HG03442 (cell line): ENCODE measurements at regions not wholly inside any gene's neighbourhood (a gene's known extent, or its start where the extent isn't known, plus 50 kb on each side); places are given as distances from the start of the nearest gene placed in this dataset.

Experiments
- ATAC-seq: cut with Tn5 transposase; IDR thresholded peaks from one replicate; pipeline ENCODE4 v1.9.1; 2021; ENCODE audit warnings: mild to moderate bottlenecking, moderate library complexity; ENCODE audit not compliant: unreplicated experiment

DNA sequence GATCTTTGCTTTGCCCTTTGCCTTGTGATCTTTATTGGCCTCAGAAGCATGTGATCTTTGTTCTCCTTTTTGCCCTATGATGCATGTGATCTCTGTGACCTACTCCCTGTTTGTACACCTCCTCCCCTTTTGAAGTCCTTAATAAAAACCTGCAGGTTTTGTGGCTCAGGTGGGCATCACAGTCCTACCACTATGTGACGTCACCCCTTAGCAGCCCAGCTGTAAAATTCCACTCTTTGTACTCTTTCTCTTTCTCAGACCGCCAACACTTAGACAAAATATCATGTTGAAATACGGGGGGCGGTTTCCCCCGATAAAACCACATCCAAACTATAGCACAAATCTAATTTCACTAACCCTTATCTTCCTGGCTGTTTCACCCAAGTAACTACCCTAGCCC lies 76.7 kb upstream of the RAPGEF4 start:
- ATAC-seq = no peak

DNA sequence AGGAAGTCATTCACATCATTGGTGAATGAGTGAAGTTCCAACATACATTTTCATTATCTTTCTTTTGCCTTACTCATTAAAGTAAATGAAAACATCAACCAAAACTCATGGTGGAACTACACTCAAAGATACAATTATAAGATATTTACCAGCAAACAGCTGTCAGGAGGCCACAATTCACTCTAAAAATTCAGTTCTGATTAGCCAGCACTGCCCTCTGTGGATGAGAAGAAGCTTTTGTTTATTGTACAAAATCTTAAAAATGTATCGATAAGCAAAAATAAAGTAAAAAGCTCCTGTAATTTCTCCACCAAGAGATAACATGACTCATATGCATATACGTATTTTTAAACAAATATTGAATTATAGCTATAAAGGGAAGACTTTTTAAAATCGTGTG lies 73.5 kb upstream of the RAPGEF4 start:
- no peak for ATAC-seq

DNA sequence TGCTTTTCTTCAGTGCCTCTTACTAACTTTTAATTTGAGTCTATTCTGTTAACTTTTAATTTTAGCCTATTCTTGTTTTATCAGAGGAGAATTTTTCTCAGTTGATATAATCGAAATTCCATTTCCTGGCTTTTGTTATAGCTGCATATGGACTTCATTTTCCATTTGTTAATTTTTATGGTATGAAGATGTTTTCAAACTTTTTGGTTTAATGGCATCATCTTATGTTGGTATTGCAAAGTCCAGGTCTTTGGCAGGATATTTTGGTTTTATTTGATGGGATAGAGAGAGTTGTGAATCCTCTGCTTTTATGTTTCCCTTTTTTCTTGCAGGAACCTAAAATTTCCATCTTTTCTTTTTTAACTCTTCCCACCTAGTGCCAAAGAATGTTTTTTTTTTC lies 70.9 kb upstream of the RAPGEF4 start:
- no peak for ATAC-seq

DNA sequence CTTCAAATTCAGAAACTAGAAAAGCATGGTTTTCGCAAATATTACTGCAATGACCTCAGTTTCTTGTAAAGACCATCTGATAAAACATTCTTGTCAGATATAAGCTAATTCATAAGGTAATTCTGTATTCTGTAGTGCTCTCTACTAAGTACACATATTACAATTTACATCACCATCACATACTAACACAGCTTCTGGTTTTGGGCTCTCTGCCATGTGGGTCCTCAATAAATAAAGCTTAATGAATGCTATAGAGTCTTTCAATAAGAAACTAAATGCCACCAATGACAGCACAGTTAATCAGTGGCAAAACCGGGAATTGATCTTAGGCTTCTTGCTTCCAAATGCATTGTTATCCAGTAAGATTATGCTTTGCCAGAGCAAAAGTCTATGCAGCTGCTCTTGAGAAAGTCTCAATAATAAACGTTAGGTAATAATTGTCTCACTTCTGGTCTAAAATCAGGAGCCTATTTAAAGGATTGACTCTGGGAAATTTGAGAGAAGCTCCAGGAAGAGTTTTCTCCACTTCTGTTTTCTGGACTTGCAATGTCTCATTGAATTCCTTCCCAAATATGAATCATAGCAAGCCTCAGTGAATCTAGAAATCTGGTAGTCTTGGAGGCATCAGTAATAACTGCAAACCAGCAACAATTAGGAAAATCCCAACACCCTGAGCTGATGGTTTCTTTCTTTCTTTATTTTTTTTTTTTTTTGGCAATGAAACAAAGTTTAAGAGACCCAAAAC lies 67.9 kb upstream of the RAPGEF4 start:
- ATAC-seq = no peak

DNA sequence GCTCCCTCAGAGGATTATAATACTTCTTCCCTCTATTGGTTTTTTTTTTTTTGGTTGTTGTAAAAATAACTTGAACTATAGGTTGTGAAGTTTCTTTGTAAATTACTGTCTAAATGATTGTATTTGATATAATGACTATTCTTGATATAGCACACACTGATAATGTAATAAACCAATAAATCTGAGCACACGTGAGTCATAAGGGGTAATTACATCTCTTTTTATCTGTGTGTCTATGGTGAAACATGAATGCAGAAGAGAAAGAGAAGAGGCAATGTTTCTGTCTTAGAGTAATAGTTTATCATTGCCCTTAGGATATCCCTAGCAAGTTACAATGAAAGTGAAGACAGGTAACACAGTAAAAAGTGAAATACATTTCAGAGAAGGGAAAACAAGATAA lies 64.1 kb upstream of the RAPGEF4 start:
- ATAC-seq = no peak

- no peak for ATAC-seq
Measured at GRCh38 chr2:172672114-172672513, 63.5 kb upstream of the RAPGEF4 start.

GRCh38 chr2:172673056-172673683 lies 62.5 kb upstream of the RAPGEF4 start:
- ATAC-seq = no peak

DNA sequence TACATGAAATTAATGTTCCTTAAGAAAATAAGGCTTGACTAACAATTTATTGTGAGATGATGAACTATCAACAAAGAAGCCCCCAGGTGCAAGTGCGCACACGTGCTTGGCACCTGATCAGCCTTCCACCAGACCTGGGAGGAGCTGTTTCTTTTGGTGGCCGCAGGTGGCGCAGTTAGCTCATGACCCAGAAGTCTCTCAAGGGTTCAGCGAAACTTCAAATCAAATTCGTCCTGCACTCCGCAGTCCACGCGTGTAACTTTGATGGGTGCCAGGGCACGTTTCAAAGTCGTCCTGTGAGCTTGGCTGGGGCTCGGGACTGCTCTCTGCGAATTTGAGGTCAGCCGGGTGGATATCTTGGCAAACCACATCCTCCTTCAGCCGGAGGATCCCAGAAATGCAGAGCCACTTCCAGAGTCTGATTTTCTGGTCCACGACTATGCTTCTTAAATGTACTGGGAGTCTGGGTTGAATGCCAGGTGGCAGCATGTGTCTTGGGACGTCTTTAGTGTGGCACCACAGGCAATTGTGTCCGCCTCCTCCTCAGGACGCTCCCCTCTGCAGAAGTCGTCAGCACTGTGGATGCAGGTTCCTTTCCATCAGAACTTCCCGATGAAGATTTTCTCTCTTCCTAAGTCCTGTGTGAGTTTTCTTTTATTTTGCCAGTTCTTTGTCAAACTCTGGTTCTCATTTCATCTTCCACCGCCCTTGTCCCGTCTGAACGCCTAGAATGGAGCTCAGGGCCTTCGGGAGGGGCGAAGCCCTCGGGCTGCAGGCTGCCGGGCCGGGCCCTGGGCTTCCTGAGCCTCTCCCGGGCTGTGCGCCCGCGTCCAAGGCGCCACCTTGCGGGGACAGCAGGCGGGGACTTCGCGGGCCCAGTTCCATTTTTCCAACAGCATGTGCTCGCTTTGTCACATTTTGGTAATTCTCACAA lies 61.3 kb upstream of the RAPGEF4 start:
- peak; percentile 42 for ATAC-seq

DNA sequence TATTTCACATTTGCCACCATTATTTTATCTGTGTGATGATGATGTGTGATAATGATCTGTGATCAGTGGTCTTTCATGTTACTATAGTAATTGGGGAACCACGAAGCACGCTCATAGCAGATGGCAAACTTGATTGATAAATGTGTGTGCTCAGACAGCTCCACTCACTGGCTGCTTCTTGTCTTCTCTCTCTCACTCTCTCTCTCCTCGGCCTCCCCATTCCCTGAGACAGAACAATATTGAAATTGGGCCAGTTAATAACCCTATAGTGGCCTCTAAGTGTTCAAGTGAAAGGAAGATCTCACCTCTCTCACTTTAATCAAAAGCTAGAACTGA lies 60.7 kb upstream of the RAPGEF4 start:
- ATAC-seq = no peak

- ATAC-seq = no peak
Measured at GRCh38 chr2:172677363-172677762, 58.3 kb upstream of the RAPGEF4 start.

- no peak for ATAC-seq
Measured at GRCh38 chr2:172680436-172681068, 55.1 kb upstream of the RAPGEF4 start.

GRCh38 chr2:172685467-172685866 lies 50.2 kb upstream of the RAPGEF4 start:
- no peak for ATAC-seq
